GM18868 (cell line): ENCODE measurements at regions not wholly inside any gene's neighbourhood (a gene's known extent, or its start where the extent isn't known, plus 50 kb on each side); places are given as distances from the start of the nearest gene placed in this dataset.
"Not testable (repeated sequence)": the region's sequence is repeated elsewhere in the genome, so short reads cannot be mapped to it uniquely, and the experiment has no call there.

ENCODE experiments used
- ATAC-seq: cut with Tn5 transposase; IDR thresholded peaks from one replicate; pipeline ENCODE4 v1.9.1; 2021; ENCODE audit warnings: mild to moderate bottlenecking, moderate library complexity; ENCODE audit not compliant: unreplicated experiment

DNA sequence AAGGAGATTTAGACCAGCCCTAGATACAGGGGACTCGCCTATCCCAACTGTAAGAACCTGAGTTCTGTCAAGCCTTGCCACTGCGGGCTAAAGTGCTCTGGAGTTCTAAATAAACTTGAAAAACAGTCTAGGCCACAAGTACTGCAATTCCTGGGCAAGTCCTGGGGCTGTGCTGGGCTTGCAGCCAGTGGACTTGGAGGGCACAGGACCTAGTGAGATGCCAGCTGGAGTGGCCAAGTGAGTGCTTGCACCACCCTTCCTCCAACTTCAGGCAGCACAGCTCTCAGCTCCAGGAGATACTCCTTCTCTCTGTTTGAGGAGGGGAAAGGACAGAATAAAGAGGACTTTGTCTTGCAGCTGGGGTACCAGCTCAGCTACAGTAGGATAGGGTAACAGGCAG, 307.6 kb upstream of the FBXO33 start:
- no peak for ATAC-seq

DNA sequence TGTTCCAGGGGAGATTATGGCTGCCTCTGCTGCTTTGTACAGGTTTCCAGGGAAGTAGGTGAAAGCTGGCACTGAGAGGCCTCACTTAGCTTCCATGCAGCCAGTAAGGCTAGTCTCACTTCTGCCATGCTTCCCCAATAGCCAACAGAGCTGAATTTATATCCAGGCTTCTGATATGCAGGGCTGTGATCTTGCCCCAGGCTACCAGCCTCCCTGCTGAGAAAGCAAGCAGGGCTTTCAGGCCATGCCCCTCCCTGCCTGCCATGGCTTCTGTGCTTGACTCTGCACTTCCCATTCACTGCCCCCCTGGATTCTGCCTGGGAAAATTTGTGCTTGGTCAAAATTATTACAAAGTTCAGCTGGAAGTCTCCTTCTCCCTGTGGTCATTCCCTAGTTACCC, 302.1 kb upstream of the FBXO33 start:
- ATAC-seq: no peak

DNA sequence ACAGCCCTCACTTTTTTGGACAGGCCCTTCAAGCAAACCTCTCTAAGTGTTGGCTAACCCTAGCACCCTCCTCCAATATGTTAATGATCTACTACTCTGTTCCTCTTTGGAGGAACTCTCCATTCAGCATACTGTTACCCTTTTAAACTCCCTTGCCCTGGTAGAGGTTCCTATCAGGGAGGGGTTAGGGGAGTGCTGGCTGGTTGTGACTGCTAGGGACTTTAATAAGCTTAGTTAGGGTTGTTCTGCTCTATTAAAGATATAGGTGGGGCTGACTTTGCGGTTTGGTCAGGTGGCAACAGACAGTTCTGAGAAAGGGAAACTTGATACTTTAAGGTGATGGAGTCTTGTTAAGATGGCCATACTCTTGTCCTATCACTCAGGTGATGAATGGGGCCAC, 301.5 kb upstream of the FBXO33 start:
- no peak for ATAC-seq

DNA sequence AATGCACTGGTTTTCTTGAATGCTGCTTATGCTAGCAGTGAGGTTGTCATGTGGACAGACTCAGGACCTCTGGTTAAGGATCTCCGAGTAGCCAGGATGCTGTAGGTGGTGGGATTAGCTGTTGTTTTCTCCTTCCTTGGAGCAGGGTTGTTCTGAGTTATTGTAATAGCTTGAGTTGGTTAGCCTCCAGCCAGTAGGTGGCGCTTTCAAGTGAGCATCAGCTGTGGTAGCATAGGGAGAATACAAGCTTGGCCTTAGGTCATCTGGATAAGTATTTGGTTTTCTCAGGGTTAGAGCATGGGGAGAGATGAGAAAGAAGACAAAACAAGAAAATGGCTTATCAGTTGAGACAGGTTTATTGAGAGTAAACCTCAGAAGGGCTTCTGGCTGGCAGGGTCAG, 299.7 kb upstream of the FBXO33 start:
- ATAC-seq: peak; percentile 79

DNA sequence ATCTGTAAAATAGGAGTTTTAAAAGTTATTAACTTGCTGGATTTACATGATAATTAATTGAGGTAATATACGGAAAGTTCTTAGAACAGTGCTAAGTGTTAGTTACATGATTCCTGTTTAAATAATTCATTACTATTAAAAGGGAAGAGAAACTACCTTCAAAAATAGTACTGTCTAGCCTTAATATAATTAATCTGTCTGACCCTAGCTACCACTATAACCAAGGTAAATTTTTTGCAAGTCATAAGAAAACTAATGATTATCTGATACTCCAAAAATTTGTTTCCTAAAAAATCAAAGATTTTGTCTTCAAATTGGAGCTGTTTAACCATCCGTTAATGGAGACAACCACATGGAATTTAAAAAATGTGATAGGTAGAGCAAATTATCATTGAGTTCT, 294.3 kb upstream of the FBXO33 start:
- ATAC-seq: no peak

DNA sequence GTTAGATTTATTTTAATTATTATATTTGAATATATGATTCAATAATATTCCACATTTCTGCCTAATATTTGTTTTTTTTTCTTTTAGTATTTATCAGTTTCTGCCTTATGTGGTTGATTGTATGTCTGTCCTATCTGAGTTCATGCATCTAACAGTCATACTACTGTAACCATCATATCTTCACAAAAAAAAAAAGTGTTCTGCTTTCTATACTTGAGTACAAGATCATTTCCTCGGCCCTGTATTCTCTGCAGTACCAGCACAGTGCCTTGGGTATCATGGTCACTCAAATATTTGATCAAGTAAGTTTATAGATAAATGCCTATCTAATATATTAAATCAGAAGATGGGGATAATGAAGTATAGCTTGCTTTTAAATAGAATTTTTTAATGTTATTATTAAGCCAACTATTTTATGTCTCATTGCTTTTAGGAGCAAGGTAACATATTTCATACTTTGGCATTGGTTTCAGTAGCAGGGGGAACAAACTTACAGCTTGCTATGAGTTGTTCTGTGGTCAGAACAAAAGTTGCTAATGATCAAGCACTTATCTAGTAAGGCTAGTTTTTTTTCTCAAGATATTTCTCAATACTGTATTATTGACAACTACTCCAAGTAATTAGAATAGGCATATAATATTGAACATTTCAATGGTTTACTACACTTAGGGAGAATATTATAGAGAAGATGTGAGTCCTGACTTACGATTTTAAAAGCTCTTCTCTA, 290.5 kb upstream of the FBXO33 start:
- ATAC-seq: no peak

DNA sequence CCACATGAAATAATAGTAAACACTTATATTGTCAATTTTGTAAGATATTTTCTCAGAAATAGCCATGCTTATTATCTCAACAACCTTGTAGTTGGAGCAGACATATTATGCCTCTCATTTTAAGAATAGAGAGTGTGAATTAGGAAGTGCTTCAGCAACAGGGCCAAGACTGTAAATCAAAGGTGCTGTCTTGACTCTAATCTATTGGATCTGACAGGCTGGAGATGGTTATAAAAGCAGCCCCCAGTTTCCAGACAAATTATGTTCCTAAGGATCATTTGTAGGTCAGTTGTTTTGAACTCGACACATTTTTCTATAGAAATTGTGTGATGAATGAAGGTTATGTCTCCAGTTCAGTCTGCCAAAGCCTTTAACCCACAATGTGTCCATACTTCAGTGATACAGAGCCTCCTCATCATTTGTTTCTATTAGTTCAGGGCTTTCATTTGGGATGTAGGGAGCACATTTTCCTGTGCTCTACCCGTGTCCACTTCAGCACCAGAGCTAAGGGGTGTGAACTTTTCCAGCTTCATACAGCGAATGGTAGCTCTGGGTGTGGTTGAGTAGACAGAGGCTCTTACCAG, 284.8 kb upstream of the FBXO33 start:
- no peak for ATAC-seq

DNA sequence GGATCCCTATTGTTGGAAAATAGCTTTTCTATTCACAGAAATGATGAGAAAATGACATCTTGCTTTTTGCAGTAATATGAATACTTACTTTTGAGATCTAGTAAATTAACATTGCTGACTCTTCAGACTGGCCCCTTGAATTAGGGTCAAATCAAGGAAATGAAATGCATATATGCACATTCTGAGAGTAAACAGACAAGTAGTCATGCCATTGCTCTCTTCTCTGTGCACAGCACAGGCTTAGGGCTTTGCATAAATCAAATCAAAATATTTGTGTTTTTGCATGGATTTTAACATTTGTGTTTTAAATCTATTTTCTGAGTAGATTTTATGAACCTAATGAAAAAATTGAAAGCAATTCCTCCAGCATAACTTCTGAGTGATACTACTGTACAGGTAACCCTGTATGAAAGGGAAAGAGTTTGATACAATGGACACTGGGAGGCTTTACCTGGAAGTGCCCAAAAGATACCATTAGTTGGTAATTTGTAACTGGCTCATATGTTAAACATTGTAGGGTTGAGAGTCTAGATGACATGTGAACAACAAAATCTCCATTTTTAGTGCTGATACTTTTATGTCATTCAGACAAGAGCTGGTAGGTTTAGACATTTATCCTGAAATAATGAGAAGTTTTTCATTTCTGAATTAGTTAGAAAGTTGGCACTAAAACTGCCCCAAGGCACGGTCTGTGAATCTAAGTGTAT, 280.2 kb upstream of the FBXO33 start:
- no peak for ATAC-seq

DNA sequence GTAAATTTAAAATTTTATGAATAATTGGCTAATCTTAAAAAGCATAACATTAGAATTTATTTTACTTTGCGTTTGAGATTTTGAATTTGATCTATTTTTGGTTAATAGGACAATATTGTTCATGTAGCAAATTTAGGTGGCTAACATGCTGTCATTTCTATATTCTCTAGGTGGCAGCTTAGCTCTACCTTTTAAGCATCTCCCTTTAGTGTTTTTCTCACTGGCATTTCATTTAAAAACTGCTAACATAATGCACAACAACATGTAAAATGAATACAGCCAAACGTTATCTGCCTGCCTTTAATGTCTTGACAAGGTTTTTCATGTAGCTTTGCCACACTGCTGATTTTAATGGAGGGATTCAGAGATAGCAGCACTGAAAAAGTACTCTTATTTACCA, 272.4 kb upstream of the FBXO33 start:
- ATAC-seq: no peak

DNA sequence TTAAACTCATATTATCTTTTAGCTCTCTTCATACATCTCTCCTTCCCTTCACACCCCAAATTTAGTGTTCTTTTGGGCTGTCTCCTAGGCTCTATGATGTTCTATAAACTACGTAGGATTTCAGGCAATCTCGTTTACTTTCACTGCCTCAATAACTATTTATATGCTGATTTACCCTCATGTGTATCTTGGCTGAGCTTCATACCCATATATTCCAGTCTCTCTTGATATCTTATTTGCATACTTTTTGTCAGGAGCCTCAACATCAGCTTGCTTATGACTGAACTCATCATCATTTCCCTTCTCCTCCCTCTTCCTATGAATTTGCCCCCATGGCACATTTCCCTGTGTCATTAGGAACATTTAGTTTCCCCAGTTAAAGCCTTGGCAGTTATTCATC, 262.1 kb upstream of the FBXO33 start:
- no peak for ATAC-seq

DNA sequence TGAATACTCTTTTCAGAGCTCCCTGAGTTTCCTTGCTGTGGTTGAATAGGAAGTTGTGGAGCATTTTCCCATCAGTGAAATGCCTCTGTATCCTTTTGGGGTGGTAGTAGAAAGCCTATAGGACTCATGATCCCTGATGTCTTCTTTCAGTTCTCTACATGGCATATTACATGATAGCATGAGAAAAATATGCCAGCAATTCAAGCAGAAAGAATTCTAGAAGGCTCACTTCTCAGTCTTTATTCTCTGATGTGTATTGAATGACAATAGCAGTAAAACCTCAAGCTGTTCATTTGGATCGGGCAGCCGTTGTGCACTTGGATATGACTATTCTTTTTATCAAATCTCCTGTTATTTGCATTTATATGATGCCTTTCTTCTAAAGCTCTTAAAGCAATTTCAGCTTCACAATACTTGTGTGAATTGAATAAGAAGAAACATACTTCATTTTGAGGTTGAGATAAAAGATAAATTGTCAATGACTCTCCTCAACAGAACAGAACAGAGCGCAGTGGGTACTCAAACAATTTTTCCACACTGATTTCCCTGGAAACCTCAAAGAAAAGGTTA, 251.5 kb upstream of the FBXO33 start:
- ATAC-seq: no peak

DNA sequence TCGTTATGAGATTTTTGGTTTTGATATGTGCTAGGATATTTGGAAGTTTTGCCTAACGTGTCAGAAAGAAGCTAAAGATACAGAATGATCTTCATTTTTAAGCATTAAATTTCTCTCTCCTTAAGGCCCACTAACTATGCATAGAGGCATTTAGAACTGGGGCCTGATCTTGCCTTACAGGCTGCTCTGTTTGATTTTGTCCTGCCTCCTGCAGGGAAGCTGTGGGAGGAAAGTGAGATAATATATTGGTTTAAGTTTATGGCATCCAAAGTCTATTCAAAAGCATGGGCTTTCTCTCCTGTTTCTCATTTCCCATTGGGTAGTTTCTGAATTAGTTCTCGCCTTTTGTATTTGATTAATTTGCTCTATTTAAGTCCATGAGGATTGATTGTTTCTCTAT, 250.3 kb upstream of the FBXO33 start:
- no peak for ATAC-seq

DNA sequence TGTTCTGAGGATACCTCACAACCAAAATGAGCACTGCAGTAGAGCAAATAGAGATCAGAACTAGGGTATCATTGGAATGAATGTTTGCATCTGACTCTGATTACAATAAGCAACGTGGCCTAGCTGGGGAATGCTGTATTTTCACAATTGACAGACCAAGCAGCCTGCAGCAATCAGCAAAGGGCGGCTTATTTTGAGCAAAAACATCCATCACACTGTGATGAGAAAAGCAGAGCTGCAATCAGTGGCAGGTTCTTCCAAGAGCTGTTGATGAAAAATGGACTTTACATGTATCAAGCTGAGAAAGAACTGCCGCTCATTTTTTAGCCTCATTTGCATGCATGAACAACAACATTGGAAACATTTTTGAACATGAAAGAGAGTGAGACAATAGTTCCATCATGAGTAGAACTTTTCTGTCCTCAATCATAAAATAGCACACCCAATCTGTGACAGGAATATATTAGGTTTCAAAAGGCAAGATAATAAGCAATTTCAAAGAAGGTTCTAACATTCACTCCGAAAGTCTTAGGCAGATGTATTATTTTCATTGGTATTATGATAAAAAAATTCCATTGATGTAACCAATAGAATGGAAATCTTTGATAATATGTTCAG, 249.7 kb upstream of the FBXO33 start:
- no peak for ATAC-seq

DNA sequence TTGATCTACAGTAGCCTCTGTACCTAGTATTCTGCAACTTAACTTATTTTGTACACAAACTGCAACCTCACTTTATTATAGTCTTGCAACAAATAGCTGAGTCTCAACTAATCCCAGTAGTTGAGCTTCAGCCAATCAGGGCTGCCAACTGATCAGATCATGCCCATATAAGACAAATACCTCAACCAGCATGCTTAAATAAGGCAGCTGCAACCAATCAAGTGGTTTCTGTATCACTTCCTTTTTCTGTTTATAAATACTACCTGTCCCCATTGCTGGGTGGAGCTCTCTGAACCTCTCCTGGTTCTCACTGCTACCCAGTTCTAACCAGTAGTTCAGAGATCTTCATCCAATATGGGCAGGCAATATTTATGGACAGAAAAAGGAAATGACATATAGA, 248.5 kb upstream of the FBXO33 start:
- peak; percentile 89 for ATAC-seq

DNA sequence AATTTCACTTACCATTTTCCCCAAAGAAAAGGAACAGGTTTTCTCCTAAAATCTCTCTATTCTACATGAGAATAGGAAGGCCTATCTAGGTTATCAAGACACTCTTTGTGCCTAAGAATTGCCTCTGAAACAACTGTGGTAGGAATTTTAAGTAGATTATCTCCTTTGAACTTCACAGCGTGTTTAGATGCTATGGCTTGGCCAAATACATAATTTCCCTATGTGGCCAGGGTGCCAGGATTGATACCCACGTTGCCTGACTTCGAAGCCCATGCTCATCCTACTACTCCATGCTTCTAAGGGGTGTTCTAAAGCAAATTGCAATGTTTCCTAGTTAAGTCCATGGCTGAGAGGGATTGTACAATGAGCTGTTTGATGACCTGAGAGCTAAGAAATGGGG, 241.5 kb upstream of the FBXO33 start:
- ATAC-seq: no peak

DNA sequence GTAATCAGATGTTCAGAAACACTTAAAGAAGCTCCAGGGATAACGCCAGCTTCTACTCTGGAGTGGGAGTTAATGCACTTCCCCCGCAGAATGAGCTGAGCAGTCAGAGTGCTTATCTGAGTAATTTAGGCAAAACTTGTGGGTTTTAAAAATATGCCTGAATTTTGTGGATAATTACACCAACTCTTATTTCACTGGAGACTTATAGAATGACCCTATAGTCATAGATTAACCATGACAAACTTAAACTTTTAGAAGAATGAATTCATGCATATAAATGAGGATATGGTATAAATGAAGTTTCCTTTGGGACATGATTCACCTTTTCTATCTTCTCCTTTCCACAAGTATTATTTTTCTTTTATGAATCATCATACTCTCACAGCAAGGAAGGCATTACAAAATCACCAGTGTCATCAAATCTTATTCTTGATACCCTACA, 241.1 kb upstream of the FBXO33 start:
- ATAC-seq: no peak

DNA sequence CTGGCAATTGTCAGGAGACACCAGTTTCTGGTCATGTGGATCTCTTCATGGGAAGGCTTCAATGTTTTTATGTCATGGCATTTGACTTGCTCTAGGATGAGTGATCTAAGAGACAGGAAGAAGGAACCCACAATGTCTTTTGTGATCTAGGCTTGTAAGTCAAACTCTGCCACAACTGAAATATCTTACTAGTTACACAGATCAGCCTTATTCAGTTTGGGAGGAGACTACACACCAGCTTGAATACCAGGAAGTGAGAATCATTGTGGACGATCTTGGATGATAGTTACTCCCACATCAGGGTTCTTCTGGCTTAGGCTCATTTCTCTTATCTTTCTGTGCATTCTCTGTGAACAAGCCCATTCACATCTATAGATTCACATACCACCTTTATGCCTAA, 236.2 kb upstream of the FBXO33 start:
- ATAC-seq: no peak

DNA sequence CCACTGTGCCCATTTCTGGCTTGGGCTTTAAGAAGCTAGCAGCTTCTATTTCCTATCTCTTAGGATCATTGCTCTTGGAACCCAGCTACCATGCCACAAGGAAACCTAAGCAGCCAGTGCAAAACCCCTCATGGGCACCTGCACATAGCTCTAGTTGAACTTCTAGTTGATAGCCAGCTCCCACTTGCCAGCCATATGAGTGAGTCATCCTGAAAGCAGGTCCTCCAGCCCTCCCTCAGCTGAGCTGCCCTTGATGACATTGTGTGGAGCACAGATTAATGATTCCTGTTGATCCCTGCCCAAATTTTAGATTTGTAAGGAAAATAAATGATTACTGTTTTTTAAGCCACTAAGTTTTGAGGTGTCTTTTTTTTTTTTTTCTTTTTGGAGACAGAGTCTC, 234.2 kb upstream of the FBXO33 start:
- peak; percentile 37 for ATAC-seq

DNA sequence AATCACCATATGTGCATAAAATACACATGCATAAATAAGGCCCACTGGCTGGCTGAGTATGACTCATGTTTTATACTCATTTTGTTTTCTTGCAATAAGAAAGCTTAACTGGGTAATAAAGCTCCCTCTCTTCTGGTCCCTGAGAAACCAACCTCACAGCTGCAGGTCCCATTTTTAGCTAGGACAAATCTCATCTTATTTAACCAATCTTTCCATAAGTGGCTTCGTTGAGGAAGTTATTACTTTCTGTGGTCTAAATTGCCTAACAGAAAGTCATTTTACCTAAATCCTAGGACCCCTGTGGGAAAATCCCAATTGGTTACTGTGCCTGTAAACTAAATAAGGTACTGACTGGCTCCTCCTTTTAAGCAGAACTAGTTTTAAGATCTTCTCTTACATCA, 232.8 kb upstream of the FBXO33 start:
- ATAC-seq: peak; percentile 82

DNA sequence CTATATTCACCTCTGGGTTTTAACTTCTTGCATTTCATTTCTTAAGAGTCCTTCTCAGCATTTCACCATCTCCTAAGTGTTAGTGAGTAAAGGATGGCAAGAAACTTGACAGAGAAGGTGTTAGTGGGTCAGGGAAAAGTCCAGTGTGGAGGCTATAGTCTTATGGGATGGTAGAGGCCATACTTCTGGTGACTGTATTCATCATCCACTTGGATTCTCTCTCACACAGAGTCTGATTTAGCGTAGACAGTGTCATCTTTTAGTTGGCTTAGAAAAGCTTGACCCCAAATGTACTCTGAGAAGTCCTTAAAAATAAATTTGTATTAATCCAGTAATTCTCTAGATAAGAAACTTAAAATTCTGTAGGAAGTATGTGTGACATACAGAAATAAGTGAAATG, 232.4 kb upstream of the FBXO33 start:
- ATAC-seq: peak; percentile 20

DNA sequence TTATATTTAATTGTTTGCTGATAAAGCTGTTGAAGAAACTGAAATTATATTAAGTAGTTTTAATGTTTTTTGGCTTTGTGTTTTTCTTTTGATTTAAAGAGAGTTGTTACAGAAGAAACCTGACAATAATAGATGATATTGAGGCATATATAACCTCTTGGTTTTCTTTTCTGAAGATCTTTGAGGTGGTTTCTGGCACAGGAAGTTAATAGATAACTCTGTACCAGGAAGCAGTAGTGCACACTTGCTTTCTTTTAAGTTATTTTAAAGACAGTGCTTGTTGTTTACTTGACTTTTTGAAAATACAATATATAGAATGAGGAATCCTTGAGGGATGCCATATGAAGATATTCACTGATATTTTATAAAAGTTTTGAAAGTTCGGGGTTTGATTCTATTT, 209.0 kb upstream of the FBXO33 start:
- ATAC-seq: no peak

DNA sequence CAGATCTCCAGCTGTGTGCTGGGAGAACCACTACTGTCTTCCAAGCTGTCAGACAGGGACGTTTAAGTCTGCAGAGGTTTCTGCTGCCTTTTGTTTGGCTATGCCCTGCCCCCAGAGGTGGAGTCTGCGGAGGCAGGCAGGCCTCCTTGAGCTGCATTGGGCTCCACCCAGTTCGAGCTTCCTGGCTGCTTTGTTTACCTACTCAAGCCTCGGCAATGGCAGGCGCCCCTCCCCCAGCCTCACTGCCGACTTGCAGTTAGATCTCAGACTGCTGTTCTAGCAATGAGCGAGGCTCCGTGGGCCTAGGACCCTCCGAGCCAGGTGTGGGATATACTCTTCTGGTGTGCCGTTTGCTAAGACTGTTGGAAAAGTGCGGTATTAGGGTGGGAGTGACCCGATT, 206.8 kb upstream of the FBXO33 start:
- ATAC-seq: not testable (repeated sequence)
